ENCODE measurements at regions not wholly inside any gene's neighbourhood (a gene's known extent, or its start where the extent isn't known, plus 50 kb on each side); places are given as distances from the start of the nearest gene placed in this dataset.

- TF ChIP-seq EZH2 (IDR thresholded peaks at IDR 0.05; ENCODE audit: insufficient read depth, low read length), result no peak
- no peak for TF ChIP-seq CTCF (IDR thresholded peaks at IDR 0.05; ENCODE audit: insufficient read depth, low read depth, low read length)
Measured at GRCh38 chr15:20345401-20345958, 196.1 kb downstream of the GOLGA6L6 start.
